GM12878 (cell line): ENCODE measurements at regions not wholly inside any gene's neighbourhood (a gene's known extent, or its start where the extent isn't known, plus 50 kb on each side); places are given as distances from the start of the nearest gene placed in this dataset.

Experiments
- ATAC-seq: fragments of 200-7000 bp; cut with Tn5 transposase; 3 replicates; pipeline ENCODE4 v1.9.1; 2020; ENCODE audit warnings: mild to moderate bottlenecking, moderate library complexity
- BruUV-seq: library from RNA; stranded (reverse); fragments of 400-500 nt; replicated peaks from 2 replicates; lab custom pipeline; 2021; lab: Mats Ljungman, UMichigan
- CTCF ChIA-PET: fragments of 300-600 bp; sonication (Branson Sonifier 250); formaldehyde crosslinking; extraction: SDS; loops from one replicate; lab custom pipeline; 2021; ENCODE audit warnings: inconsistent platforms; lab: Yijun Ruan, JAX
- POLR2A ChIA-PET: fragments of 350-600 bp; formaldehyde crosslinking; extraction: SDS; loops from one replicate; lab custom pipeline; 2021; ENCODE audit warnings: inconsistent platforms; lab: Charles Lee
- RAD21 ChIA-PET: fragments of 300-600 bp; sonication (Branson Sonifier 250); formaldehyde crosslinking; loops from one replicate; lab custom pipeline; 2023; ENCODE audit warnings: antibody characterized with exemption; ENCODE audit not compliant: unreplicated experiment; lab: Charles Lee
- SMC1A ChIA-PET: fragments of 300-600 bp; sonication (Branson Sonifier 250); formaldehyde crosslinking; loops from one replicate; lab custom pipeline; 2023; ENCODE audit not compliant: unreplicated experiment, uncharacterized antibody; lab: Charles Lee
- DNase-seq: peaks from one replicate; pipeline ENCODE4 v3.0.0-alpha.2; 2011; ENCODE audit warnings: low read depth, low spot score
- FAIRE-seq: peaks from 3 replicates; lab custom pipeline; 2011; peaks lifted over from hg19 to GRCh38; lab: Jason Lieb, UNC
- H2AFZ ChIP-seq: 2 replicates; pipeline ENCODE4 v1.6.0; 2011; ENCODE audit warnings: low read depth, low read length, control low read depth; ENCODE audit not compliant: control insufficient read depth
- H3K27ac ChIP-seq: 2 replicates; pipeline ENCODE4 v1.5.1; 2011; ENCODE audit warnings: control low read depth; ENCODE audit not compliant: control insufficient read depth, insufficient read depth
- H3K27me3 ChIP-seq, 2 experiments: replicated peaks in 1 of 2; 2 replicates each; pipeline versions ENCODE4 v1.6.0 to v1.6.1; 2011; ENCODE audit warnings: low read length in 1 of 2; ENCODE audit not compliant: control insufficient read depth in 2 of 2, insufficient read depth in 2 of 2
- H3K36me3 ChIP-seq, 2 experiments: 2 replicates each; pipeline ENCODE4 v1.5.1; 2011; ENCODE audit warnings: low read length in 1 of 2; ENCODE audit not compliant: control insufficient read depth in 2 of 2, insufficient read depth in 2 of 2
- H3K4me1 ChIP-seq: 2 replicates; pipeline ENCODE4 v1.6.1; 2011; ENCODE audit warnings: mild to moderate bottlenecking, low read length, moderate library complexity, mixed read lengths; ENCODE audit not compliant: control insufficient read depth, insufficient read depth
- H3K4me2 ChIP-seq: 2 replicates; pipeline ENCODE4 v1.6.0; 2011; ENCODE audit warnings: control low read depth; ENCODE audit not compliant: control insufficient read depth, insufficient read depth
- H3K4me3 ChIP-seq: fragments of 200-600 bp; sonication (generic); 2 replicates; pipeline ENCODE4 v1.5.1; 2016
- H3K79me2 ChIP-seq: 2 replicates; pipeline ENCODE4 v1.6.0; 2011; ENCODE audit warnings: low read length; ENCODE audit not compliant: control insufficient read depth, insufficient read depth
- H3K9ac ChIP-seq: 2 replicates; pipeline ENCODE4 v1.8.0; 2011; ENCODE audit warnings: low read length, control low read depth, mixed read lengths; ENCODE audit not compliant: control insufficient read depth, insufficient read depth
- H3K9me3 ChIP-seq: replicated peaks from 3 replicates; pipeline ENCODE4 v1.5.1; 2011; ENCODE audit warnings: mild to moderate bottlenecking, low read length; ENCODE audit not compliant: control insufficient read depth, insufficient read depth
- H4K20me1 ChIP-seq: 2 replicates; pipeline ENCODE4 v1.6.0; 2011; ENCODE audit not compliant: control insufficient read depth, insufficient read depth
- BACH1 ChIP-seq: fragments of 450-650 bp; IDR thresholded peaks from 2 replicates; pipeline ENCODE4 v1.6.1; 2017; ENCODE audit warnings: mild to moderate bottlenecking, borderline replicate concordance
- BHLHE40 ChIP-seq, 2 experiments: fragments of 450-650 bp in 1 of 2; IDR thresholded peaks; 2 replicates each; pipeline ENCODE4 v1.6.1; 2011 to 2017; ENCODE audit warnings: low read depth in 2 of 2, borderline replicate concordance in 1 of 2, improper control_type of control experiment in 1 of 2, low read length in 1 of 2, mild to moderate bottlenecking in 1 of 2
- CREB1 ChIP-seq: IDR thresholded peaks from 2 replicates; pipeline ENCODE4 v1.6.1; 2012; ENCODE audit warnings: low read depth, mild to moderate bottlenecking, inconsistent platforms
- CUX1 ChIP-seq: IDR thresholded peaks from 2 replicates; pipeline ENCODE4 v1.6.1; 2012; ENCODE audit warnings: improper control_type of control experiment, low read depth, low read length; ENCODE audit not compliant: insufficient replicate concordance
- IKZF2 ChIP-seq, 2 experiments: fragments of 450-650 bp; IDR thresholded peaks; 2 replicates each; pipeline ENCODE4 v1.6.1; 2017; ENCODE audit warnings: mild to moderate bottlenecking in 2 of 2, moderate library complexity in 2 of 2
- IRF4 ChIP-seq: IDR thresholded peaks from 2 replicates; pipeline ENCODE4 v1.6.1; 2011; ENCODE audit warnings: low read depth, low read length
- KDM1A ChIP-seq: fragments of 200-600 bp; sonication (generic); IDR thresholded peaks from 2 replicates; pipeline ENCODE4 v1.6.1; 2016; ENCODE audit warnings: borderline replicate concordance
- NFYA ChIP-seq: IDR thresholded peaks from 2 replicates; pipeline ENCODE4 v1.6.1; 2011; ENCODE audit warnings: low read depth, mild to moderate bottlenecking, low read length, improper control_type of control experiment, borderline replicate concordance
- NR2C2 ChIP-seq: IDR thresholded peaks from 2 replicates; pipeline ENCODE4 v1.6.1; 2011; ENCODE audit warnings: borderline replicate concordance, low read depth; ENCODE audit not compliant: control insufficient read depth, insufficient read length
- POLR2AphosphoS5 ChIP-seq: IDR thresholded peaks from 2 replicates; pipeline ENCODE4 v1.6.1; 2011; ENCODE audit warnings: mild to moderate bottlenecking, low read length, inconsistent platforms
- TBL1XR1 ChIP-seq: IDR thresholded peaks from 2 replicates; pipeline ENCODE4 v1.6.1; 2012; ENCODE audit warnings: low read depth, low read length, improper control_type of control experiment
- TCF7 ChIP-seq: IDR thresholded peaks from 2 replicates; pipeline ENCODE4 v1.6.1; 2014; ENCODE audit warnings: antibody characterized with exemption, borderline replicate concordance
- USF1 ChIP-seq: IDR thresholded peaks from 2 replicates; pipeline ENCODE4 v1.6.1; 2011; ENCODE audit warnings: borderline replicate concordance, low read depth, mild to moderate bottlenecking, moderate library complexity, mixed read lengths, low read length; ENCODE audit not compliant: insufficient read depth; ENCODE audit errors: extremely low read length
- WGBS: methylation state at CpG from one replicate; pipeline ENCODE4 v1.1.6; 2016; ENCODE audit warnings: low lambda C conversion rate; ENCODE audit not compliant: insufficient replicate concordance, insufficient coverage; ENCODE audit errors: missing lambda C conversion rate; 5-methylcytosine and 5-hydroxymethylcytosine counted together
- in situ Hi-C: fragments of 300-500 bp; cut with MboI; formaldehyde crosslinking; loops from 9 replicates; pipeline ENCODE4 v1.14.3; 2018; ENCODE audit warnings: mixed read lengths
- intact Hi-C: fragments of 100-400 bp; cut with micrococcal nuclease; formaldehyde crosslinking; loops from one replicate; pipeline ENCODE4 v1.14.2; 2022; ENCODE audit not compliant: unreplicated experiment

GRCh38 chr11:15519911-15520310 lies 405.2 kb downstream of the INSC start (continued):
- TF ChIP-seq IKZF2 (IDR thresholded peaks at IDR 0.05) (no peak), USF1 (no peak)

GRCh38 chr11:15523543-15523942 lies 408.8 kb downstream of the INSC start:
- ATAC-seq (no peak), FAIRE-seq (no peak), DNase-seq (no peak)
- peaks cover 1% of the 10 kb centered on the region; the same call in 2 of the 3 replicates for H3K9me3 ChIP-seq
- in situ Hi-C loops, result no loop called here
- H2AFZ ChIP-seq, result no peak overlapping the region
- H3K27me3 ChIP-seq, result no peaks in the 10 kb centered on the region
- SMC1A ChIA-PET, result no interaction called here
- POLR2A ChIA-PET, result no interaction called here
- no peaks in the 10 kb centered on the region for H3K36me3 ChIP-seq
- CTCF ChIA-PET, result no interaction called here
- intact Hi-C loops, result no loop called here
- BruUV-seq, result no TSS peak
- H3K4me1 ChIP-seq, result no peaks in the 10 kb centered on the region
- no peak overlapping the region for H3K9ac ChIP-seq
- TF ChIP-seq POLR2AphosphoS5, result no peak
- no peak for TF ChIP-seq IKZF2 (IDR thresholded peaks at IDR 0.05)
- TF ChIP-seq NFYA, result no peak
- no peak for TF ChIP-seq CREB1
- no peak for TF ChIP-seq TBL1XR1
- TF ChIP-seq BACH1, result no peak
- TF ChIP-seq CUX1, result no peak
- no peak for TF ChIP-seq NR2C2
- TF ChIP-seq TCF7, result no peak
- TF ChIP-seq BHLHE40 (IDR thresholded peaks at IDR 0.05; ENCODE audit: borderline replicate concordance in 1 of 2, low read depth in 2 of 2, low read length in 1 of 2), result no peak
- no peak for TF ChIP-seq KDM1A
- no peak for TF ChIP-seq IRF4
- WGBS, result 6% methylated on average over 2 of the region's 2 CpGs
- no peaks in the 10 kb centered on the region for H4K20me1 ChIP-seq
- RAD21 ChIA-PET, result no interaction called here
- H3K4me2 ChIP-seq, result no peak overlapping the region
- no peak overlapping the region for H3K27ac ChIP-seq
- H3K79me2 ChIP-seq, result no peaks in the 10 kb centered on the region
- no peak overlapping the region for H3K4me3 ChIP-seq
